ENCODE measurements at regions not wholly inside any gene's neighbourhood (a gene's known extent, or its start where the extent isn't known, plus 50 kb on each side); places are given as distances from the start of the nearest gene placed in this dataset.
"Not testable (repeated sequence)": the region's sequence is repeated elsewhere in the genome, so short reads cannot be mapped to it uniquely, and the experiment has no call there.

GRCh38 chr19:27740396-27740795, 1472.6 kb downstream of the UQCRFS1 start:
- DNase-seq (ENCODE audit: low read depth), result no peak

GRCh38 chr19:27738569-27739193, 1474.3 kb downstream of the UQCRFS1 start:
- no peak for DNase-seq (ENCODE audit: low read depth)

GRCh38 chr19:27736225-27736624, 1476.7 kb downstream of the UQCRFS1 start:
- DNase-seq (ENCODE audit: low read depth), result no peak

- DNase-seq (ENCODE audit: low read depth), result no peak
Observed at GRCh38 chr19:27735314-27735713, 1477.6 kb downstream of the UQCRFS1 start.

- no peak for DNase-seq (ENCODE audit: low read depth)
Observed at GRCh38 chr19:27734496-27735220, 1478.3 kb downstream of the UQCRFS1 start.

GRCh38 chr19:27733551-27734266, 1479.2 kb downstream of the UQCRFS1 start:
- no peak for DNase-seq (ENCODE audit: low read depth)

- no peak for DNase-seq (ENCODE audit: low read depth)
Observed at GRCh38 chr19:27729332-27729731, 1483.6 kb downstream of the UQCRFS1 start.

GRCh38 chr19:27722625-27723024, 1490.3 kb downstream of the UQCRFS1 start:
- no peak for DNase-seq (ENCODE audit: low read depth)

GRCh38 chr19:27720155-27720554, 1492.8 kb downstream of the UQCRFS1 start:
- DNase-seq (ENCODE audit: low read depth), result no peak

- DNase-seq (ENCODE audit: low read depth), result no peak
Observed at GRCh38 chr19:27719034-27719433, 1493.9 kb downstream of the UQCRFS1 start.

GRCh38 chr19:27718234-27718633, 1494.7 kb downstream of the UQCRFS1 start:
- DNase-seq (ENCODE audit: low read depth), result no peak

GRCh38 chr19:27717825-27718224, 1495.1 kb downstream of the UQCRFS1 start:
- no peak for DNase-seq (ENCODE audit: low read depth)

- no peak for DNase-seq (ENCODE audit: low read depth)
Observed at GRCh38 chr19:27716922-27717321, 1496.0 kb downstream of the UQCRFS1 start.

GRCh38 chr19:27714857-27715256, 1498.1 kb downstream of the UQCRFS1 start:
- DNase-seq (ENCODE audit: low read depth), result no peak

GRCh38 chr19:27709496-27709895, 1503.5 kb downstream of the UQCRFS1 start:
- DNase-seq (ENCODE audit: low read depth), result no peak

GRCh38 chr19:27708986-27709385, 1504.0 kb downstream of the UQCRFS1 start:
- not testable (repeated sequence) for DNase-seq (ENCODE audit: low read depth)

- DNase-seq (ENCODE audit: low read depth), result not testable (repeated sequence)
Observed at GRCh38 chr19:27707026-27707425, 1505.9 kb downstream of the UQCRFS1 start.

- DNase-seq (ENCODE audit: low read depth), result no peak
Observed at GRCh38 chr19:27705896-27706295, 1507.1 kb downstream of the UQCRFS1 start.

GRCh38 chr19:27694361-27695055, 1518.4 kb downstream of the UQCRFS1 start:
- DNase-seq (ENCODE audit: low read depth), result no peak

- DNase-seq (ENCODE audit: low read depth), result no peak
Observed at GRCh38 chr19:27691991-27692390, 1521.0 kb downstream of the UQCRFS1 start.

GRCh38 chr19:27689734-27690241, 1523.2 kb downstream of the UQCRFS1 start:
- no peak for DNase-seq (ENCODE audit: low read depth)

GRCh38 chr19:27684293-27684692, 1528.7 kb downstream of the UQCRFS1 start:
- DNase-seq (ENCODE audit: low read depth), result no peak

All from stimulated activated CD8-positive, alpha-beta memory T cell treated with anti-CD3 and anti-CD28 coated beads, Interleukin-7, amount 100 ng/mL, for 24 hours (primary cell).